Upper lobe of left lung (tissue), 6 donors: ENCODE measurements at regions not wholly inside any gene's neighbourhood (a gene's known extent, or its start where the extent isn't known, plus 50 kb on each side); places are given as distances from the start of the nearest gene placed in this dataset.
A peak's percentile ranks its signal among the peaks of the same experiment; 100 is the strongest.

ENCODE experiments used
- ATAC-seq, 2 donors: fragments of 200-7000 bp; cut with Tn5 transposase; one replicate each; pipeline ENCODE4 v1.9.1; 2022; ENCODE audit warnings: mild to moderate bottlenecking in 2 of 2, moderate library complexity in 2 of 2; ENCODE audit not compliant: low FRiP score in 2 of 2
- DNase-seq, 2 donors: peaks; one replicate each; pipeline ENCODE4 v3.0.0-alpha.2; 2019 to 2020
- H3K27ac ChIP-seq, 4 donors: fragments of 200-600 bp; sonication (generic); one replicate each; pipeline ENCODE4 v1.5.1; 2016 to 2019
- H3K27me3 ChIP-seq, 4 donors: fragments of 200-600 bp; sonication (generic); one replicate each; pipeline ENCODE4 v1.5.1; 2017 to 2019
- H3K36me3 ChIP-seq, 4 donors: fragments of 200-600 bp; sonication (generic); one replicate each; pipeline ENCODE4 v1.5.1; 2016 to 2019
- H3K4me1 ChIP-seq, 4 donors: fragments of 200-600 bp; sonication (generic); one replicate each; pipeline ENCODE4 v1.5.1; 2018 to 2019
- H3K4me3 ChIP-seq, 4 donors: fragments of 200-600 bp; sonication (generic); one replicate each; pipeline ENCODE4 v1.5.1; 2017 to 2019; ENCODE audit warnings: mild to moderate bottlenecking in 2 of 4, moderate library complexity in 1 of 4
- H3K9me3 ChIP-seq, 4 donors: fragments of 200-600 bp; sonication (generic); one replicate each; pipeline ENCODE4 v1.5.1; 2018 to 2019
- EP300 ChIP-seq, 4 donors: sonication (generic); formaldehyde crosslinking; IDR thresholded peaks; one replicate each; pipeline ENCODE4 v1.5.1; 2017; ENCODE audit warnings: antibody characterized with exemption in 4 of 4, control low read depth in 2 of 4
- POLR2A ChIP-seq, 4 donors: fragments of 450-650 bp; IDR thresholded peaks; one replicate each; pipeline ENCODE4 v1.5.1; 2016 to 2017; ENCODE audit warnings: antibody characterized with exemption in 4 of 4, mild to moderate bottlenecking in 2 of 4
- POLR2AphosphoS5 ChIP-seq, 2 donors: sonication (generic); formaldehyde crosslinking; IDR thresholded peaks; one replicate each; pipeline ENCODE4 v1.5.1; 2017; ENCODE audit warnings: antibody characterized with exemption in 2 of 2
- WGBS, 2 donors: methylation state at CpG; one replicate each; pipeline ENCODE4 v1.1.5; 2017 to 2018; 5-methylcytosine and 5-hydroxymethylcytosine counted together
- TF ChIP-seq, protein P1 (sequence below), 6 experiments: fragments of 450-650 bp in 4 of 6; fragments of 200-600 bp in 2 of 6; sonication (generic) in 2 of 6; IDR thresholded peaks; one replicate each; pipeline ENCODE4 v1.5.1; 2016 to 2019; ENCODE audit warnings: antibody characterized with exemption in 6 of 6
- donor health status: DM: no; HTN: no; CAD: no; lungs with moderate emphysema.
- donor health status: DM: no; HTN: yes; CAD: no; lungs with severe emphysema.

DNA sequence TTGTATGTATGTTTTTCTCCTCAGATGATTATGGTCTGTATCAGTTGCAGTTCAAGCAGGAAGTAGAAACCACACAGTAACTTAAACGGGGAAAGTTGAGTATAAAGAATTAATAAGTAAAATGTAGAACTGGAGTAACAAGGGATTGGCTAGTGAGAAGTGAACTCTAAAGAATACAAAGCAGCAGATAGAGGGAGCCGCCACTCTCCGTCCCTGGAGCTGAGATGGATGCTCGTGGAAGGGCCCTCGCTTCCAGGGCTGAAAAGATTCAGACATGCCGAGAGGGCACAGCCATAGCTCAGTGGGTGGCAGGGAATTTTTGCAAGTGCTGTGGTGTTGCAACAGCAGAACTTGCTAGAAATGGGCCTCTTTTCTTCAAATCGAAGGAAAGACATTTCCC, 155.8 kb downstream of the COL6A3 start:
- 45 to 59% methylated on average over 7 of the region's 7 CpGs for whole genome bisulfite sequencing, 2 donors
- no peaks in the 10 kb centered on the region for H3K36me3 ChIP-seq
- no peaks in the 10 kb centered on the region for H3K27me3 ChIP-seq
- H3K4me3 ChIP-seq = no peak overlapping the region
- H3K4me1 ChIP-seq = peaks cover 0 to 13% (median 10%) of the 10 kb centered on the region in 4 donors
- DNase-seq (no peak), ATAC-seq (no peak)
- TF ChIP-seq POLR2AphosphoS5 (IDR thresholded peaks at IDR 0.05) = no peak
- no peak for TF ChIP-seq POLR2A (IDR thresholded peaks at IDR 0.05)
- TF ChIP-seq EP300 (IDR thresholded peaks at IDR 0.05) = no peak
- TF ChIP-seq, protein P1, sequence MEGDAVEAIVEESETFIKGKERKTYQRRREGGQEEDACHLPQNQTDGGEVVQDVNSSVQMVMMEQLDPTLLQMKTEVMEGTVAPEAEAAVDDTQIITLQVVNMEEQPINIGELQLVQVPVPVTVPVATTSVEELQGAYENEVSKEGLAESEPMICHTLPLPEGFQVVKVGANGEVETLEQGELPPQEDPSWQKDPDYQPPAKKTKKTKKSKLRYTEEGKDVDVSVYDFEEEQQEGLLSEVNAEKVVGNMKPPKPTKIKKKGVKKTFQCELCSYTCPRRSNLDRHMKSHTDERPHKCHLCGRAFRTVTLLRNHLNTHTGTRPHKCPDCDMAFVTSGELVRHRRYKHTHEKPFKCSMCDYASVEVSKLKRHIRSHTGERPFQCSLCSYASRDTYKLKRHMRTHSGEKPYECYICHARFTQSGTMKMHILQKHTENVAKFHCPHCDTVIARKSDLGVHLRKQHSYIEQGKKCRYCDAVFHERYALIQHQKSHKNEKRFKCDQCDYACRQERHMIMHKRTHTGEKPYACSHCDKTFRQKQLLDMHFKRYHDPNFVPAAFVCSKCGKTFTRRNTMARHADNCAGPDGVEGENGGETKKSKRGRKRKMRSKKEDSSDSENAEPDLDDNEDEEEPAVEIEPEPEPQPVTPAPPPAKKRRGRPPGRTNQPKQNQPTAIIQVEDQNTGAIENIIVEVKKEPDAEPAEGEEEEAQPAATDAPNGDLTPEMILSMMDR (IDR thresholded peaks at IDR 0.05) = no peak
- H3K9me3 ChIP-seq = no peaks in the 10 kb centered on the region
- peak overlapping the region; percentile 27 to 67 (median 51) for H3K27ac ChIP-seq

DNA sequence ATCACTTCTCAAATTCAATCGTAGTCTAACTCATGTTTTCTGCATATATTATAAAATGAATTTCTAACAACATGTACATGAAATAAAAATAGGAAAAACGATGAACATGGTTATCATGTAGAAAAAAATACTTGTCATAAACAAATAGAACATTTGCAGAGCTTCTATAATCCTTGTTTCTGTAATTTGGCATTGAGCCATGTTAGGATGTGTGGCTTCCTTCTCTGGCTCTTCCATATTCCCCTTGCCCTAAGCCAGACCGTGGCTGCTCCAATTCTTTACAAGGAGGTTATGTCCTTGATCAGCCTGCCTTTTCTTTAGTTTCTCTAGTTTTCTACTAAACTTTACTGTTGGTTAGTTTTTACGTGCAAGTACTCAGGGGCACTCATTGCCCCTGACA, 155.3 kb downstream of the COL6A3 start:
- Histone ChIP-seq H3K9me3 (no peaks in the 10 kb centered on the region), H3K36me3 (no peaks in the 10 kb centered on the region), H3K27ac (peak overlapping the region; percentile 19 to 67 (median 36)), H3K4me3 (no peak overlapping the region), H3K27me3 (no peaks in the 10 kb centered on the region), H3K4me1 (peaks cover 0 to 17% (median 10%) of the 10 kb centered on the region in 4 donors)
- 65 to 66% methylated on average over 4 of the region's 4 CpGs for WGBS, 2 donors
- TF ChIP-seq POLR2A (IDR thresholded peaks at IDR 0.05) (no peak), EP300 (IDR thresholded peaks at IDR 0.05) (no peak), POLR2AphosphoS5 (IDR thresholded peaks at IDR 0.05) (no peak)
- TF ChIP-seq, protein P1 (IDR thresholded peaks at IDR 0.05) = no peak
- ATAC-seq (no peak), DNase-seq (no peak)

DNA sequence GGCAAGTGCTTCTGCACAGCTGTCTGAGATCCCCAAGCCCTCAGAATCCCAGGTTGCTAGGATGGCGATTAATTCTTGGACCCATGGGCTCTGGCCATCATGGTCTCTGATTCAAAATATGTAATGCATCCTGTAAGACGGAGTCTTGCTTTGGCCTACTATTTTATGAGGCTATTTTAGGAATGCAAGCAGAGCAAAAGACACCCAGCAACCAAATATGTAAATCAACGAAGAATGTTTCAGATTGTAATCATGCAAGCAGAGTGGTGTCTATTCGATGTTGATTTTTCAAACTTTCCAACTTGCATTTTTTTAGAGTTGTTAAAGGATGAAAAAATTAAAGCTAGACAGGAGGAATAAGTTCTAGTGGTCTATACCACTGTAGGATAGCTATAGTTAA, 154.8 kb downstream of the COL6A3 start:
- no peak overlapping the region for H3K4me3 ChIP-seq
- peak overlapping the region in 3 of 4 donors; percentile 19 to 67 (median 20) for H3K27ac ChIP-seq
- H3K27me3 ChIP-seq = no peaks in the 10 kb centered on the region
- no peak for DNase-seq
- no peak for TF ChIP-seq EP300 (IDR thresholded peaks at IDR 0.05)
- TF ChIP-seq POLR2A (IDR thresholded peaks at IDR 0.05) = no peak
- no peaks in the 10 kb centered on the region for H3K9me3 ChIP-seq
- WGBS, 2 donors = 68 to 74% methylated on average over 4 of the region's 4 CpGs
- ATAC-seq = no peak
- no peaks in the 10 kb centered on the region for H3K36me3 ChIP-seq
- H3K4me1 ChIP-seq = peaks cover 0 to 18% (median 10%) of the 10 kb centered on the region in 4 donors

DNA sequence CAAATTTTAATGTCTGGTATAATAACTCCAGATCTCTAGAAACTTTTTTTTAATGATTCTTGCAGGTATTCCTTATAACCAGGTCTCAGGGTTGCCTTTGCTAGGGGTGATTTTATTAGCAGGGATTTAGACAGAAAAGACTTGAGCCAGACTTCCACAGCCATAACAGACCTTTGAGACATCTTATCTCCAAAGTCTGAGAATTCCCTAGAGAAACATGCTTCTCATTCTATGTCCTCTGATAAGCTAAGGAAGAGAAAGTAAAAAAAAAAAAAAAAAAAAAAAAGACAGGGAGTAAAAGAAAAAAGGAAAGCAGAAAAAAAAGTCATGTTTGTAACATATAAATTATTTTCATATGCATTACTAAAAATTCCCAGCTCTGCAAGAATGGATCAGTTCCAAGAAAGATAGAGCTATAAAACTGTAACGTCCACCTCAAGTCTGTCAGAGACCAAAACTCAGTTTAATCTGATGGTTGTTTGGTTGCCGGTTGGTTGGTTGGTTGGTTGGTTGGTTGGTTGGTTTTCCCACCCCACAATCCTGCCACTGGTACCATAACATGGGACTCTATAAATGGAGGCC, 153.8 kb downstream of the COL6A3 start:
- H3K27me3 ChIP-seq = no peaks in the 10 kb centered on the region
- H3K27ac ChIP-seq = no peak overlapping the region
- H3K4me1 ChIP-seq = peaks cover 0 to 18% (median 10%) of the 10 kb centered on the region in 4 donors
- DNase-seq = no peak
- H3K36me3 ChIP-seq = no peaks in the 10 kb centered on the region
- TF ChIP-seq POLR2AphosphoS5 (IDR thresholded peaks at IDR 0.05) (no peak), EP300 (IDR thresholded peaks at IDR 0.05) (no peak), POLR2A (IDR thresholded peaks at IDR 0.05) (no peak)
- TF ChIP-seq, protein P1 (IDR thresholded peaks at IDR 0.05) = no peak
- H3K9me3 ChIP-seq = no peaks in the 10 kb centered on the region
- ATAC-seq = no peak
- no peak overlapping the region for H3K4me3 ChIP-seq
- WGBS, 2 donors = 0 to 47% methylated on average over 2 of the region's 2 CpGs

DNA sequence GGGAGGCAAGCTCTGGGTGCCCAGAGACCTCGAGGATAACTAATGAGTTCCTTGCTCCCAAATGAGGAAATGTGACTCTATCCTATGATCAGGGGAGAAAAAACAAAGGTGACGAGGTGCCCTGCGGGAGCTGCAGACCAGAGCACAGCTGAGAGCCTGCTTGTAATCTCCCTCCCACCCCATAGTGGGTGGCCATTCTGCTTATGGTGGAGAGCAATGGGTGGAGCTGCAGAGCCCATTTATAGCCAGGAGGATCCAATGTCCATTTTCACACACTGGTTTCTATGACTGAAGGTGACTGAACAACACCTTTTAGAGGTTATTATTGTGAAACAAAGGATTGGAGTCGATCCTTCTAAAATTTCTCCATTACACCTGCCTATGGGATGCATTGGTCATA, 153.3 kb downstream of the COL6A3 start:
- TF ChIP-seq POLR2AphosphoS5 (IDR thresholded peaks at IDR 0.05) (no peak), EP300 (IDR thresholded peaks at IDR 0.05) (no peak), POLR2A (IDR thresholded peaks at IDR 0.05) (no peak)
- TF ChIP-seq, protein P1 (IDR thresholded peaks at IDR 0.05) = no peak
- Histone ChIP-seq H3K27me3 (no peaks in the 10 kb centered on the region), H3K36me3 (no peaks in the 10 kb centered on the region), H3K27ac (no peak overlapping the region), H3K4me1 (peaks cover 0 to 18% (median 10%) of the 10 kb centered on the region in 4 donors), H3K9me3 (no peaks in the 10 kb centered on the region), H3K4me3 (no peak overlapping the region)
- ATAC-seq = no peak
- 86 to 94% methylated on average over 4 of the region's 4 CpGs for WGBS, 2 donors
- no peak for DNase-seq
